ENCODE measurements at regions not wholly inside any gene's neighbourhood (a gene's known extent, or its start where the extent isn't known, plus 50 kb on each side); places are given as distances from the start of the nearest gene placed in this dataset.

- no peak for DNase-seq
Observed at GRCh38 chr6:105807905-105808304, 278.2 kb upstream of the PRDM1 start.

GRCh38 chr6:105806486-105806920, 279.6 kb upstream of the PRDM1 start:
- no peak for DNase-seq

DNA sequence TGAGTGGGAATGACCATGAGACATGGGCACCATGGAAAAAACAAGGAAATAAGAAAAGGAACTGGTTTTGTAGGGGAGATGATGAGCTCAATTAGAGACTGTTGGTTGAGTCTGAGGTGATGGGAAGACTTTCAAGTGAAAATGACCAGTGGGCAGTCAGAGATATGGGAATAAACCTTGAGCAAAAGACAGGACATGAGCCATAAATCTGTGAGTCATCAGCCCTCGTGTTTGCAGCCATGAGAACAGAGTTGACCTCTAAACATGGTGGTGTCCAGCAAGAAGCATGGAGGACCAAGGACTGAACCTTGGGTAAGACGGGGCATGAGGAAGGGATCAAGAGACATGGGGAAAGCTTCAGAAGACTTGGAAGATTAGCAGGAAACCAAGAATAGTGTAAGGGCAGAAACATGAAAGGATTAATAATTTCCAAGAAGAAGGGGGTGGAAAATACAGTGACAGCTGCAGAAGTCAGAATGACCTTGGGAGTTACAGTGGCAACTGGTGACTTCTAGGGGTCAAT, 280.6 kb upstream of the PRDM1 start:
- DNase-seq = no peak

- DNase-seq = no peak
Observed at GRCh38 chr6:105804424-105804823, 281.7 kb upstream of the PRDM1 start.

GRCh38 chr6:105804000-105804399, 282.1 kb upstream of the PRDM1 start:
- no peak for DNase-seq

DNA sequence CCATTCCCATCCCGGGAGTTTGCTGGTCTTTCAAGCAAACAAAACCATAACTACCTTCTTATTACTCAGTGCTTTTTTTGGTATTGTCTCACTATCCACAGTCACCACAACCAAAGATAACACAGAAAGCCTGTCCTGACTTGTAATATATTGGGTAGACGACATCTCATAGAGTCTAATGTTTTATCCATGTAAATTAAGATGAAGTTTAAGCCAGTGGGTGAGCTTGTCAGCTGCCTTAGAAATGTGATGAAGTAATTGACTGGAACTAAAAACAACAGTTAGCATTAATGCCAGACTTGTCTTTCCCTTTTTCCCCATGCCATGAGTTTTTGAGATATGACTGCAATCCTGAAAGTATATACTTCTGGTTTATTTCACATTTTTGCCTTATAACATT, 282.7 kb upstream of the PRDM1 start:
- no peak for DNase-seq

DNA sequence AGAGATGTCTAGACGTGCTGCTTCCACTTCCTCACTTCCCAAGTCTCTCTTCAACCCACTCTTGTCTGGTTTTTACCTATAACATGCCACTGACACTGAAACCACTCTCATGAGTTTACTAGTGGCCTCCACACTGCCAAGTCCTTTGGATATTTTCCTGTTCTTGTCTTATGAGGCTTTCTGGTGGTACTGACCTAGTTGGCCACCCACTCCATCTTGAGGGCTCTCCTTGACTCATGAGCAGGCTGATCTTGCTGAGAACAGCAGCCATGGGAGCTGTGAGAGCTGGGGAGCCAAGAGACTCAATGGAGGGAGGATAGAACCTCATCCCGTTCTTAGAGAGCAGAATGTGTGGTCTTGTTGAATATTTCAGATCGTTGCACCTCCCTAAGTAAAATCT, 283.4 kb upstream of the PRDM1 start:
- DNase-seq = no peak

DNA sequence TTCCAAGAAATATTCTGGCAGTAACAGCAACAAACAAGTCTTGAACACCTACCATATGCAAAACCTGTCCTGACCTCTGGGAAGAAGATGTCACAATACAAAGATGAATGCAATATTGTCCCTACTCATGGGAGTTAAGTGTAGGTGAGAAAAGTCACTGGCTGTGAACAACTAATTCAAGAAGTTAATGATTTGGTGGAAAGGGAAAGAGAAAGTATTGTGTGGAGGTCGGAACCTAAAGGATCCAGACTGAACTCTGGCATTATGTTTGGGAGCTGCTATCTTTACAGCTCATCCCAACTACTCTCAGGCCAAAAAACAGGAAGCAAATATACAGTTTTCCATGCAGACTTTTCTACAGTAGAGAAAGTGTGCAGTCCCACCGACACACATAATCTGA, 285.3 kb upstream of the PRDM1 start:
- DNase-seq = no peak

DNA sequence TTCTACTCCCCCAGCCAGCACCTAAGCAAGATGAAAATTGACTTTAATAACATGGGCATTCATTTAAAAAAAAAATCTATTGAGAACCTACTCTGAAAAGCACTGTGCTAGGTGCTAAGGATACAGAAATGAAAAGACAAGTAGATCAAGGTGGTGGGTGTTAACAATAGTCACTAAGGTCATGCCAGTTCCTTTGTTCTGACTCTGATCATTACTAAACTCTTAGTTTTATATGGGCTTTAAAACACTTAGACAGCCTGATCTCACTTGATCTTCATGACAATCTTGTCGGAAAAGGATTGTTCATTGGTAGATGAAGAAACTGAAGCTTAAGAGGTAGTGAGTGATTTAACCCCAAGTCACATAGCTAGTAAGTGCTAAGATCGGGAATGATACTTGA, 285.7 kb upstream of the PRDM1 start:
- no peak for DNase-seq

- DNase-seq = no peak
Observed at GRCh38 chr6:105799056-105799455, 287.1 kb upstream of the PRDM1 start.

DNA sequence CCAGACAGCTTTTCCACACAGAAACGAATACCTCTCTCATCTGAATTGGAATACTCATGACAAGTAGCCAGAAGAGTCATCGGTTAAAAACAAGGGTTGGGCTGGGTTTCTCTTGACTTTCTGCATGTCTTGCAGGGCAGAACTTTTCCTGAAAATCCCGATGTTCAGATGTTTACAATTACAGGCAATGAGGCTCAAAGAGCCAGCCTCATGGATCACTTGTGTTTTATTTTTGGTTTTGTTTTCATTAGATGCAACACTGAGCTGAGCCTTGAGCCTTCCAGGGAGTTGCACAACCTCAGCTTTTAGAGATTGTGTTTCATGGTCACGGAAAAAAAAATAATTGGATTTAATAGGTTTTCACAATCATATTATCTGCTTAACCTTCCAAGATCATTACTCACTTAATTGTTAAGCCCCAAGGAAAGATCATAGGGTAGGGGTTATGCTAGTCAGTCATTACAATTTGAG, 288.1 kb upstream of the PRDM1 start:
- DNase-seq = no peak

- no peak for DNase-seq
Observed at GRCh38 chr6:105797286-105797979, 288.7 kb upstream of the PRDM1 start.

- no peak for DNase-seq
Observed at GRCh38 chr6:105795913-105796517, 290.1 kb upstream of the PRDM1 start.

GRCh38 chr6:105795366-105795765, 290.8 kb upstream of the PRDM1 start:
- DNase-seq = no peak

DNA sequence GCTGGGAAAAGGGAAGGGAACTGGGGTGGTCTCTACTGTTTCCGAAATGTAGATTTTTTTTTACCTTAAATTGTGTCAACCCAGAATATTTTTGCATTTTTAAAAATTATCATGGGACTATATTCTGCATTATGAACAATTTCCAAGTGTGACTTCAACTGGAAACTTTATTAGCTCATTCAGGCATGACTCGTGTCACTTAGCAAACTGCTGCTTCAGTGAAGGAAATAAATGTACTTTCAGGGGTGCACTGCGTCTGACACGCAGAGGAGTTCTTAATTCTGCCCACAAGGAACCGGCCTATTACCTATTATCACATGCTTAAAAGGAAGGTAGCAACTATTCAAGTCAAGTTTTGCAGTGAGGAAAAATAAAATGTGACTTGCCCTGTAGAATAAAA, 291.3 kb upstream of the PRDM1 start:
- no peak for DNase-seq

- no peak for DNase-seq
Observed at GRCh38 chr6:105794239-105794638, 291.9 kb upstream of the PRDM1 start.

GRCh38 chr6:105793130-105793529, 293.0 kb upstream of the PRDM1 start:
- DNase-seq = no peak

DNA sequence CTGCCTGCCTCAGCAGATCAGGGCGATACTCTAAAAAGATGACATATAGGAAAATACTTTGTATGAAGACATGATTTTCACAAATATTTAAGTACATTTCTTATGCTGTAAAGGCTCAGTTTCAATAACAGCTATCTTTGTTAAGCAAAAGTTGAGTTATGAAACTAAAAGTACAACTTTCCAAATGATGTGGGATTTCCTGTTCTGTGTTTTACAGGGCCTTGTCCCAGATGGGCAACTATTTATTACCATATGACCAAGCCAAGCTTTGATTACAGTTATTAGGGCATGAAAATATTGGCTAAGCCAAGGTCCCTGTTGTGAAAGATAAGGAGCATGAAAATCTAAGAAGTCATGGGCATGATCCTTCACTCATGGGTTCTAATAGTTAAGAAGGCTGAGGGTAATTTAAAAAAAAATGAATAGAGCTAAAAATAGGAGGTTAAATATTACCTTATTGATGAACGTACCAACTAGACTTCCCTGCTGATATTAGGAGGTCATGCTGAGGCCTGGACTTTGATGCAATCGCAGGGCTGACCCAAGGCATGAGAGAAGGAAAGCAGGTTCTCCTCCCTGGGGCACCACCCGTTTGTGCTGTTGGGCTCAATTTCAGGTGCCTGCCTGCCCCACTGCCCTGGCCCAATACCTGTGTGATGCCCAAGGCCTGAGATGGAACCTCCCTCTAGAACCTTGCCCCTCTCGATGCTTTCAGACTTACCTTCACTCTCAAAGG, 294.4 kb upstream of the PRDM1 start:
- DNase-seq = no peak

DNA sequence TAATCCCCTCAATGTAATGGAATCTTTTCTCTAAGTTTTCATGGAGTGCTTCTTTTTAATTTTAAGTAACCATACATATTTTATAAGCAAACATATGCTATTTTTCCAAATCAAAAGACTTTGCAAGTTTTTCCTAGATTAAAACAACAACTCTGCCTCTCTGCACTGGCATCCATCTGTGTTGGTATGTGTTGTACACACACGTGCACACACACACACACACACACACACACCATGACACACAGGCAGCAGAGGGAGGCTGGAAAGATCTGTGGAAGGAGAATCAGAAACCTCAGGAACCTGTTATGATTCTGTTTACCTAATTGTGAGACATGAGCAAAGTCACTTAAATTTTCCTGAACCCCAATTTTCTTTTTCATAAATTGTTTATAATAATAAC, 295.0 kb upstream of the PRDM1 start:
- DNase-seq = no peak

- DNase-seq = no peak
Observed at GRCh38 chr6:105790635-105791034, 295.5 kb upstream of the PRDM1 start.

DNA sequence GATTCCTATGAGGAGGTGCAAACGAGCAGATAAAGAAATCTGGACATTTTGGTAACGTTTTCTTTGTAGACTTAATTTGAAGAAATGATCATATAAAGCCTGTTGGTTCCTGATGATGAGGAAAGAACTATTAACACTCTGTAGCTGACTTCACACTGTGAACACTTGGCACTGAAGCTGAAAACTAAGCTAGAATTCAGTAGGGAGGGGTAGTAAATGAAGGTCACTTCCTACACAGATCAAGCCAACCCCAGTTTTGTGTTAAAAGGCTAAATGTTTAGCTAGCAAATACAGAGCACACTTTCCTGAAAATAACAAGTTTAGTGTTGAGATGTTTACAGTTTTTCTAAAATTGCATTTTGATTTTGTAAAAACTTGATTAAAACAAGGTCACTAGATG, 296.2 kb upstream of the PRDM1 start:
- no peak for DNase-seq

DNA sequence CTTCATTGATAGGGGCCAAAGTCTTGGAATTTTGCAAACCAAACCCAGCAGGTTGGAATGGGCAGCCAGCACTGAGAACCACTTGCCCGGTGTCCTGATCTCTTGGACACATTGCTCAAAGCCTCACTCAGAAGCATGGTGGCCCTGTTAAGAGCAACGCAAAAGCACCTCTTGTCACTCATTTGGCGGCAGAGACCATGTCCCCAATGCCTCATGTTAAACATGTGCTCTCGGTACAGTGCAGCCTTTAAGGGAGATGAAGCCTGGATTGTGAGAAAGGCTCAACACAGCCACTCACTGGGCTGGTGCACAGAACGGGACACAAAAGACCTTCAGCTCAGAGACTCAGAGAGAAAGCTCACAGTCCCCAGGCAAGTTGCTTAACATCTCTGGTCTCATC, 298.4 kb upstream of the PRDM1 start:
- no peak for DNase-seq

GRCh38 chr6:105786890-105787655, 299.1 kb upstream of the PRDM1 start:
- DNase-seq = no peak

All from central memory CD4-positive, alpha-beta T cell (primary cell).